DND-41 (cell line): ENCODE measurements at regions not wholly inside any gene's neighbourhood (a gene's known extent, or its start where the extent isn't known, plus 50 kb on each side); places are given as distances from the start of the nearest gene placed in this dataset.

Experiments used
- CTCF ChIP-seq: IDR thresholded peaks from 2 replicates; pipeline ENCODE4 v1.5.1; 2012; ENCODE audit warnings: borderline replicate concordance, low read length, moderate library complexity, mild to moderate bottlenecking; ENCODE audit not compliant: poor library complexity, severe bottlenecking; ENCODE audit errors: extremely low read depth
- EZH2 ChIP-seq: IDR thresholded peaks from 3 replicates; pipeline ENCODE4 v1.6.1; 2012; ENCODE audit warnings: borderline replicate concordance, low read depth, mild to moderate bottlenecking, moderate library complexity, low read length, inconsistent platforms; ENCODE audit not compliant: severe bottlenecking

DNA sequence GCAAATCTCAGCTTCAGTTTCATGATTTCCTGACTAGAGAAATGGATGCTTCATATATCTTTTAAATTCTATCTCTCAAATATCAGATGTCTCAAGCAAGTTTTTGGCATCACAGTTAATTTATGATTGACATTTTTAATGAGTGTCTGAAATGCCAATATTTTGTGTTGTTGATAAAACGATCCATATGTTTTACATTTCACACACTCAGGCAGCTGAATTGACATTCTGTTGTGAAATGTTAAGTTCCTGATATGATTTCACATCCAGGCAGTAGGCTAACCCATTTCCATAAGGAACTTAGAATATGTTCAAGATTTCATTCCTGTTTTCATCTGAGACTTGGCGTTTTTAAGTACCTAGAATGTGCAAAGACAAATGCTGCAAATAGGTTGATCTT, 650.6 kb downstream of the PCDH18 start:
- no peak for TF ChIP-seq EZH2
- TF ChIP-seq CTCF = no peak
